H9 (cell line): ENCODE measurements at regions not wholly inside any gene's neighbourhood (a gene's known extent, or its start where the extent isn't known, plus 50 kb on each side); places are given as distances from the start of the nearest gene placed in this dataset.

Experiments
- DNase-seq: peaks from one replicate; pipeline ENCODE4 v3.0.0-alpha.2; 2017
- H2AFZ ChIP-seq: one replicate; pipeline ENCODE4 v1.6.1; 2013; ENCODE audit warnings: mild to moderate bottlenecking, low read length, control low read depth, moderate library complexity
- H2AK5ac ChIP-seq: 2 replicates; pipeline ENCODE4 v1.6.1; 2013; ENCODE audit warnings: low read length, control low read depth, mixed read lengths; ENCODE audit not compliant: insufficient read length
- H2BK120ac ChIP-seq: one replicate; pipeline ENCODE4 v1.6.1; 2013; ENCODE audit warnings: low read depth, mild to moderate bottlenecking, low read length, control low read depth, inconsistent platforms; ENCODE audit not compliant: poor library complexity, severe bottlenecking
- H2BK12ac ChIP-seq: 2 replicates; pipeline ENCODE4 v1.6.1; 2013; ENCODE audit warnings: low read length, control low read depth, mixed read lengths, low read depth; ENCODE audit not compliant: insufficient read length
- H2BK15ac ChIP-seq: 2 replicates; pipeline ENCODE4 v1.6.1; 2013; ENCODE audit warnings: low read depth, low read length, control low read depth
- H2BK20ac ChIP-seq: one replicate; pipeline ENCODE4 v1.6.1; 2013; ENCODE audit warnings: low read depth, mild to moderate bottlenecking, low read length, control low read depth, inconsistent platforms; ENCODE audit not compliant: poor library complexity, severe bottlenecking
- H2BK5ac ChIP-seq: 2 replicates; pipeline ENCODE4 v1.6.1; 2013; ENCODE audit warnings: low read length, control low read depth, mixed read lengths; ENCODE audit not compliant: insufficient read length
- H3K14ac ChIP-seq: 2 replicates; pipeline ENCODE4 v1.6.1; 2013; ENCODE audit warnings: low read length, control low read depth; ENCODE audit not compliant: insufficient read depth
- H3K18ac ChIP-seq: 2 replicates; pipeline ENCODE4 v1.6.1; 2013; ENCODE audit warnings: low read depth, mild to moderate bottlenecking, mixed read lengths, low read length, control low read depth; ENCODE audit not compliant: insufficient read length
- H3K23ac ChIP-seq: 2 replicates; pipeline ENCODE4 v1.6.1; 2013; ENCODE audit warnings: low read length, control low read depth, mixed read lengths, low read depth; ENCODE audit not compliant: insufficient read length
- H3K23me2 ChIP-seq: 2 replicates; pipeline ENCODE4 v1.6.1; 2013; ENCODE audit warnings: low read depth, mild to moderate bottlenecking, mixed read lengths, low read length, control low read depth; ENCODE audit not compliant: insufficient read length, poor library complexity, severe bottlenecking
- H3K27ac ChIP-seq: 2 replicates; pipeline ENCODE4 v1.5.1; 2013; ENCODE audit warnings: low read length, control low read depth, mixed read lengths, low read depth; ENCODE audit not compliant: insufficient read length
- H3K27me3 ChIP-seq: 2 replicates; pipeline ENCODE4 v1.6.1; 2013; ENCODE audit warnings: low read length, control low read depth, inconsistent platforms; ENCODE audit not compliant: insufficient read depth
- H3K4ac ChIP-seq: 2 replicates; pipeline ENCODE4 v1.6.1; 2013; ENCODE audit warnings: low read depth, mild to moderate bottlenecking, control low read depth, inconsistent platforms, low read length, moderate library complexity
- H3K4me1 ChIP-seq: 2 replicates; pipeline ENCODE4 v1.6.1; 2013; ENCODE audit warnings: low read length, control low read depth, inconsistent platforms; ENCODE audit not compliant: insufficient read depth
- H3K4me2 ChIP-seq: 2 replicates; pipeline ENCODE4 v1.6.1; 2013; ENCODE audit warnings: low read length, control low read depth, mixed read lengths; ENCODE audit not compliant: insufficient read length, insufficient read depth
- H3K56ac ChIP-seq: 2 replicates; pipeline ENCODE4 v1.6.1; 2013; ENCODE audit warnings: low read depth, mild to moderate bottlenecking, mixed read lengths, low read length, control low read depth; ENCODE audit not compliant: insufficient read length
- H3K79me1 ChIP-seq: 2 replicates; pipeline ENCODE4 v1.6.1; 2013; ENCODE audit warnings: low read depth, mild to moderate bottlenecking, moderate library complexity, low read length, control low read depth, inconsistent platforms; ENCODE audit not compliant: insufficient read depth, poor library complexity, severe bottlenecking
- H3K79me2 ChIP-seq: 2 replicates; pipeline ENCODE4 v1.6.1; 2013; ENCODE audit warnings: low read length, control low read depth, inconsistent platforms; ENCODE audit not compliant: insufficient read depth
- H3K9ac ChIP-seq: 2 replicates; pipeline ENCODE4 v1.6.1; 2013; ENCODE audit warnings: low read length, control low read depth, mixed read lengths; ENCODE audit not compliant: insufficient read length; ENCODE audit errors: extremely low read depth
- H3K9me3 ChIP-seq: one replicate; pipeline ENCODE4 v1.6.1; 2013; ENCODE audit warnings: low read depth, low read length, inconsistent platforms; ENCODE audit not compliant: control insufficient read depth
- H3T11ph ChIP-seq: one replicate; pipeline ENCODE4 v1.6.1; 2013; ENCODE audit warnings: mild to moderate bottlenecking, low read length, control low read depth, inconsistent platforms
- H4K20me1 ChIP-seq: one replicate; pipeline ENCODE4 v1.6.1; 2013; ENCODE audit not compliant: control insufficient read depth, insufficient read length, insufficient read depth
- H4K5ac ChIP-seq: 2 replicates; pipeline ENCODE4 v1.6.1; 2013; ENCODE audit warnings: low read depth, mild to moderate bottlenecking, mixed read lengths, low read length, control low read depth; ENCODE audit not compliant: insufficient read length
- H4K8ac ChIP-seq: replicated peaks from 2 replicates; pipeline ENCODE4 v1.6.1; 2013; ENCODE audit warnings: low read length, control low read depth, mixed read lengths, low read depth; ENCODE audit not compliant: insufficient read length
- H4K91ac ChIP-seq: 2 replicates; pipeline ENCODE4 v1.6.1; 2013; ENCODE audit warnings: low read depth, mild to moderate bottlenecking, moderate library complexity, mixed read lengths, low read length, control low read depth; ENCODE audit not compliant: insufficient read length
- H3K27ac Mint-ChIP-seq, 3 experiments: 2 replicates in 2 of 3; 3 replicates in 1 of 3; pipeline ENCODE4 v1.8.0; 2020 to 2021; ENCODE audit warnings: mixed read lengths in 3 of 3, mild to moderate bottlenecking in 1 of 3, moderate library complexity in 1 of 3
- H3K27me3 Mint-ChIP-seq: 2 replicates; pipeline ENCODE4 v1.8.0; 2021; ENCODE audit warnings: low read depth, mild to moderate bottlenecking, moderate library complexity, mixed read lengths
- H3K36me3 Mint-ChIP-seq, 3 experiments: 2 replicates in 2 of 3; 3 replicates in 1 of 3; pipeline ENCODE4 v1.8.0; 2020 to 2021; ENCODE audit warnings: low read depth in 3 of 3, mixed read lengths in 3 of 3; ENCODE audit not compliant: insufficient read depth in 1 of 3
- H3K4me1 Mint-ChIP-seq, 2 experiments: 2 replicates each; pipeline ENCODE4 v1.8.0; 2020; ENCODE audit warnings: mixed read lengths in 2 of 2
- H3K4me3 Mint-ChIP-seq, 2 experiments: 2 replicates in 1 of 2; 3 replicates in 1 of 2; pipeline ENCODE4 v1.8.0; 2020 to 2021; ENCODE audit warnings: mild to moderate bottlenecking in 2 of 2, mixed read lengths in 2 of 2, moderate library complexity in 1 of 2
- H3K9me3 Mint-ChIP-seq, 2 experiments: 2 replicates in 1 of 2; 3 replicates in 1 of 2; pipeline ENCODE4 v1.8.0; 2020; ENCODE audit warnings: mild to moderate bottlenecking in 2 of 2, mixed read lengths in 2 of 2, moderate library complexity in 1 of 2
- CTCF ChIP-seq: fragments of 200-600 bp; sonication (generic); conservative IDR thresholded peaks from 3 replicates; pipeline ENCODE4 v1.8.0; 2021; ENCODE audit warnings: antibody characterized with exemption, mild to moderate bottlenecking
- WGBS: extraction: QIAGEN DNeasy Blood & Tissue Kit; methylation state at CpG from one replicate; pipeline ENCODE4 v1.1.7; 2013; ENCODE audit warnings: missing lambda C conversion rate, low lambda C conversion rate, mixed read lengths; ENCODE audit not compliant: insufficient read length; ENCODE audit errors: extremely low coverage; 5-methylcytosine and 5-hydroxymethylcytosine counted together

DNA sequence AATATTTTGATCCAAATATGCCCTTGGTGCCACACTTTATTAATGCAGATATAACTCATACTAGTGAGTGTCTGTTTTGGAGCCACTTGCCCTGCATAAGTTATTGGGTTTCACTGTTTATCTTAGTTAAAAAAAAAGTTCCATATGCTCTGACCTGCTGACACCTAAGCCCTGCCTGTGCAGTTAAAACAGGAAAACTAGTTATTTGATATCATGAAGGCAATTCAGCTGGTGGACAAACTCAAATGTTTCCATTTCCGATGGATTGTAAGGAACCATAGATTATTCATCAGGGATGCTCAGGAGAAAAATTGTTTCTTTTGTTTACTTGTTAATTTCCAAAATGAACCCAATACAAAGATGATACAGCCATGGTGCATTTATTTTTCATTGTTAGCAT lies 68.3 kb downstream of the NR2F2 start:
- Histone ChIP-seq H2BK12ac (no peak overlapping the region), H2AK5ac (no peak overlapping the region), H3K56ac (no peak overlapping the region), H3K9me3 (no peaks in the 10 kb centered on the region), H3K18ac (no peak overlapping the region), H2BK120ac (no peak overlapping the region), H4K8ac (no peak overlapping the region), H3K27ac (no peak overlapping the region), H3K79me1 (no peaks in the 10 kb centered on the region), H2BK15ac (no peak overlapping the region), H3K27me3 (peaks cover 4% of the 10 kb centered on the region; the same call in 1 of the 2 replicates), H3K14ac (no peak overlapping the region), H3K9ac (no peak overlapping the region), H3K79me2 (no peaks in the 10 kb centered on the region), H4K20me1 (no peaks in the 10 kb centered on the region), H2AFZ (no peak overlapping the region), H3K4me2 (no peak overlapping the region), H2BK5ac (no peak overlapping the region), H3K4me1 (no peaks in the 10 kb centered on the region), H4K5ac (no peak overlapping the region), H3K23ac (no peak overlapping the region), H4K91ac (no peak overlapping the region), H3K4ac (no peak overlapping the region), H3T11ph (no peak overlapping the region), H3K23me2 (no peaks in the 10 kb centered on the region), H2BK20ac (no peak overlapping the region)
- DNase-seq: no peak
- WGBS: no CpG with 5 or more reads among the region's 1 CpG
- H3K4me3 Mint-ChIP-seq: no peak overlapping the region
- H3K27me3 Mint-ChIP-seq: peaks cover 96% of the 10 kb centered on the region
- H3K4me1 Mint-ChIP-seq: no peaks in the 10 kb centered on the region
- H3K27ac Mint-ChIP-seq: no peak overlapping the region
- H3K9me3 Mint-ChIP-seq: no peaks in the 10 kb centered on the region
- no peak for TF ChIP-seq CTCF
- H3K36me3 Mint-ChIP-seq: no peaks in the 10 kb centered on the region
